DMS53 treated with DMSO at 0.1 percent for 48 hours (cell line): ENCODE measurements at regions not wholly inside any gene's neighbourhood (a gene's known extent, or its start where the extent isn't known, plus 50 kb on each side); places are given as distances from the start of the nearest gene placed in this dataset.

Source experiments
- DNase-seq: peaks from one replicate; lab custom pipeline; 2025; ENCODE audit not compliant: unreplicated experiment; lab: John Stamatoyannopoulos, UW

DNA sequence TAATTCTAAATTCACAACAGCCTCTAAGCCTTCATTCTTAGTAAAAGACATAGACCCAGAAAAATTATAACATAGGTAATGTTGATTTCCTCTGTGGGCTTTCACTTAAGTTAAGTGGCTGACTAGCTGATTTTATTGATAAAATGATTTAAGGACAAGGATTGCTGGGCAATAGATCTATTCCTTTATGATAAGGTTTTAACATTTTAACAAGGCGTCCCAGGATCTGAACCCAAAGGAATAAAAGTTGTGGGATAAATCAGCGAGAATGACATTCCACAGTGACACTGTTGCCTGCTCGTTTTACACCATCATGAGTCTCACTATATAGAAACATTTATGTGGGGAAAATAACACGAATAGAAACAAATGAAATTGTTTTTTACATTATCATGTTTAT, 1151.0 kb downstream of the ZPLD1 start:
- no peak for DNase-seq

GRCh38 chr3:103589770-103590169, 1155.0 kb downstream of the ZPLD1 start:
- DNase-seq, result no peak

DNA sequence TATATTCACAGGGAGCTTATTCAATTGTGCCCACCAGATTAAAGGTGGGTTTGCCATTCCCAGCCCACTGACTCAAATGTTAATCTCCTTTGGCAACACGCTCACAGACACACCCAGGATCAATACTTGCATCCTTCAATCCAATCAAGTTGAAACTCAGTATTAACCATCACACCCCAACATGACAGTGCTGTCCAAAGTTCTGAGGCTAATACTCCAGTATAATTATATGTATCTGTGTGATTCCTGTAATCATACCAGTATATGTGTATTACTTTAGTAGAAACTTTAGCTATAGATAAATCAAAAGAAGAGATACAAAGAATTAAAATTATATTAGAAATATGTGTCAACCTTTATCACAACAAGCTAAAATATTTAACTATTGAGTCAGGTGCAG, 1166.0 kb downstream of the ZPLD1 start:
- DNase-seq, result no peak

DNA sequence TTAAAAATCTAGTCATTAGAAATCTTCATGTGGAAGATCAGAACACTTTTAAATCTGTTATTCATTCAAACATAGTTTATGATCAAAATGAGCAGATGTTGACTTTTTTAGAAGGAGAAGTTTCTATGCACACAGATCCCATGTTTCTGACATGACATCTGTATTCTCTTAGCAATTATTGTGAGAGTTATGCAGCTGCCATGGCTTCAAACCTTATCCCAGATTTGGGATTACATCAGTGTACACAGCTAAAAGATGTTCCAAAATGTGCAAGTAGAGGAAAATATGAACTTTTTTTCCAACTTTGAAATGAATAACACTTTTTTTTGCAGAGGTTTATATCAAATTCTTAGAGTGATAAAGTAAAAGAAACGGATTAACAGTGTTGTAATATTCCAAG, 1166.9 kb downstream of the ZPLD1 start:
- no peak for DNase-seq

DNA sequence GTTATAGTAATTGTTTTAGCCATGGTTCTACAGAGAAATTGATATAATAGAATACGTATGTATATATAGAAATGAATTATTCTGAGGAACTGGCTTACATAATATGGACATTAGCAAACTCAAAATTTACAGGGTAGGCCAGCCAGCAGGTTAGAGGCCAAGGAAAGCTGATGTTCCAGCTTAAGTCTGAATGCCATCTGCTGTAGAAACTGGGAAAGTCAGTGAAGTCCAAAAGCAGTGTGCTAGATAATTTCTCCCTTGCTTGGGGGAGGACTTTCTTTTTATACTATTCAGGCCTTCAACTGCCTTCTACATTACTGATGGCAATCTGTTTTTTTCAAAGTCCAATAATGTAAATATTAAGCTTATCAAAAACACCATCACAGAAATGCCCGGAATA, 1174.7 kb downstream of the ZPLD1 start:
- no peak for DNase-seq

DNA sequence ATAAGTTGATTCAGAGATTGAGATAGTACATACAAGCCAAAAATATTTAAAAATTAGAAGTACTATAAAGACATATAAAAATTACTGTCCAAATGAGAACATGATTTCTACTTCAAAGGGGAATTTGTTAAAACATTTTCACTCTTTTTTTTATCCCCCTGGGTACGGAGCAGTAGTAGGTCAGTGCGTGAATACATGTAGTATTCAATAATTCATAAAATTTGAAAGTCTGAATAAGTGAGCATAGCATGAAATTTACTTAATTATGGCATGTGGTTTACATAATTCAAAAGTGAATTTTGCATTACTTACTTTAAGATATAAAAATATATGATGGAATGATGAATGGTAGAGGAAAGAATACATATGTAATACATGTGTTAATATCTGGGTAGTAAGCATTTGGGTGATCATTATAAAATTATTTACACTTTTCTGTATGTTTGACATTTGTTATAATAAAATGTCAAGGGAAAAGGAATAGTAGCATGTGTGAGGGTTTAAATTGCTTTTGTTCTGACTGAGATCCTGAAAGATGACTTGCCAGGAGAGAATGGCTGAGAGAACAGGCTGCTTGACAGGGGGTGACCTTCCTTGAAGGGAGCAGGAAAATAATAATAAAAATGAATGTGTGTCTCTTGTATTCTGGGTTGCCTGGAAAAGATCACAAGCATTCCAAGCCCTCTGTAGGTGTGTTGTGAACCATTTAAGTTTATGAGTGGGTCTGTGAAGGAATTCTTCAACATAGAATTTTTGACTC, 1178.8 kb downstream of the ZPLD1 start:
- no peak for DNase-seq

DNA sequence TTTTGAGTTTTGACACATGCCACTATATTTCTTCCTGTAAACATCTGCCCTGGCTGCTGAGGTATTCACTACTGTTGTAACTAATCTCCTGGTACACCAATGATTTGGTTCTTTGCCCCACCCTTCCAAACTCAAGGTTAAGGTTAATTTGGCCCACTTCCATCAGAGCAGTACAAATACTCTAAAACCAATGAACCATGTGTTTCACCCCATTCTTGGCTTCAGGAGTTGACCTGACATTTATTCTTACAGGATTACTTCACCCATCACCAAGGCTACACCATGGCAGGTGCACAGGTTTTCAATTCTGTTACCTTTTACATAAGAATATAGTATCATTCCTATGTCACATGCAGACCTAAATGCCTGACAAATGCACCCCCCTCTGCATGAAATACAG, 1179.9 kb downstream of the ZPLD1 start:
- DNase-seq, result no peak

DNA sequence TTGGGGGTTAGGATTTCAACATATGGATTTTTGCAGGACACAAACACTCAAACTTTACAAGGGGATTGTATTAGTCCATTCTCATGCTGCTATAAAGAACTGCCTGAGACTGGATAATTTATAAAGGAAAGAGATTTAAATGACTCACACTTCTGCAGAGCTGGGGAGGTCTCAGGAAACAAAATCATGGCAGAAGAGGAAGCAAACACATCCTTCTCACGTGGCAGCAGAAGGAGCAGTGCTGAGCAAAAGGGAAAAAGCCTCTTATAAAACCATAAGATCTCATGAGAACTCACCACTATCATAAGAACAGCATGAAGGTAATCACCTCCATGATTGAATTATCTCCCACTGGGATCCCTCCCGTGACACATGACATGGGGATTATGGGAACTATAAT, 1183.1 kb downstream of the ZPLD1 start:
- DNase-seq, result no peak

DNA sequence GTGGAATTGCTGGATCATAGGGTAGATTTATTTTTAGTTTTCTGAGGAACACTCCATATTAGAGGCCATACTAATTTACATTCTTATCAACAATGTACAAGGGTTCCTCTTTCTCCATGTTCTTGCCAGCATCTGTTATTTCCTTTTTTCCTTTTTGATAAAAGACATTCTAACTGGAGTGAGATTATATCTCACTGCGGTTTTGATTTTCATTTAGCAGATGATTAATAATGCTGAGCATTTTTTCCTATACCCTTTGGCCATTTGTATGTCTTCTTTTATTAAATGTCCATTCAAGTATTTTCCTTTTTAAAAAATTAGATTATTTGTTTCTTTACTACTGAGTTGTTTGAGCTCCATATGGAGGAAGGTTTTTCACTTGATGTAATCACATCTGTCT, 1189.5 kb downstream of the ZPLD1 start:
- DNase-seq, result no peak

- no peak for DNase-seq
Observed at GRCh38 chr3:103629391-103629790, 1194.6 kb downstream of the ZPLD1 start.

GRCh38 chr3:103644450-103644849, 1209.6 kb downstream of the ZPLD1 start:
- DNase-seq, result no peak

GRCh38 chr3:103653996-103654395, 1219.2 kb downstream of the ZPLD1 start:
- no peak for DNase-seq

DNA sequence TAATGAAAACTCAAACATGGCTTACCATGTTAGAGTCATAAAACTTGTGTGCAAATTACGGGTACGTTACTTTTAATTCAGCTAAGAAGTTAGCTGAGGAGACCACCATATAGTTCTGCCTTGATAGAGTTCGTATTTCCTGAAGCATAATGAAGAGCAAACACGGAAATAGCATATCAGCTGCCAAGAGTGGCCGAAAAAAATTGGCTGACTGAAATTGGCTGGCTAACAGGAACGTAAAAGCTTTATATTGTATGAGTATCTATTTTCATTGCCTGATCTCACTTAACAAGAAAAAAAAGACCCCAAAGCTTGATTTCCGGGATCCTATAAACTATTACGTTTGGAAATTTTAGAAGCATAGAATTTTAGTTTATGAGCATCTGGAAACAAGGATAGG, 1222.9 kb downstream of the ZPLD1 start:
- no peak for DNase-seq

DNA sequence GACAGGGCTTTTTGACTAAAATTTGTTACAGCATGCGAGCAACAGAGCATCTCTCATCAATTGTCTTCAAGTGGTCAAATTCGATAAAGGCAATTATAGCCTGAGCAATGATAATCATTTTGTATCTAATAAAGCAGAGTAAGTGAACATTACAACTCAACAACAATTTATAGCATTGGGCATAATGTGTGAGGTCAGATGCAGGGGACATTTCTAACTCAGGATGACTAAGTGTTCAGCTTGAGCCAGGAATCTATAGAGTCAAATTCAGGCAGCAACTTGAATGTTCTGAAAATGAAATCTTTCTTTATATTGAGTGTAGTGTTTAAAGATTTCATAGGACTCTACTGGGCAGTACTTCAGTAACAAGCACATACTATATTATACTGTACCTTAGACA, 1226.0 kb downstream of the ZPLD1 start:
- no peak for DNase-seq

DNA sequence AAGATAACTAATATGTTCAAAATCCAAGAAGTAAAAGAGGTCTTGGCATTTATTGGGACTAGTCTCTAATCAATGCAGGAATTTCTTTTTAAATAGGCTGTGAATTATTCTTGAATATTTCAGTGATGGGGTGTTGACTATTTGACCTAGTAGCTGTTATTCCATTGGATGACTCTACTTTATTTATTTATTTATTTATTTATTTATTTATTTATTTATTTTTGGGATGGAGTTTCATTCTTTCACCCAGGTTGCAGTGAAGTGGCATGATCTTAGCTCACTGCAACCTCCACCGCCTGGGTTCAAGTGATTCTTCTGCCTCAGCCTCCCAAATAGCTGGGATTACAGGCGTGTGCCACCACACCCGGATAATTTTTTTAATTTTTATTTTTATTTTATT, 1227.8 kb downstream of the ZPLD1 start:
- no peak for DNase-seq

- no peak for DNase-seq
Observed at GRCh38 chr3:103672346-103672745, 1237.5 kb downstream of the ZPLD1 start.

DNA sequence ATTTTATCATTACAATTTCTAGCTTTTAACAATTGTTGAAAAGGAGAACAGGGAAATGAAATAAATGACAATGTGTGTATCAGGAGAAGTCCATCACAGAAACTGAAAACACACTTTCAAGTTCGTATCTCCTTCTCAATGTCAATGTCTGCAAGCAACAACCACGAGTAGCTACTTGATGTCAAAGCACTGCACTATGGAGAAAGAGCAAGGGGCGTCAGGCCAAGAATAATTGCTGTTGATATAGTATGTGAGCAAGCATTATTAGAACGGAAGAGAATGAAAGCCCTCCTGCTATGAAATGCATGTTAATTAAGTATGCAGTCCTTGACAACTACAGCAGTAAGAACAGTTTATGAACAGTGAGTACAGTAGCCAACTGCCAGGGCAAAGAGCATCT, 1250.1 kb downstream of the ZPLD1 start:
- DNase-seq, result no peak

DNA sequence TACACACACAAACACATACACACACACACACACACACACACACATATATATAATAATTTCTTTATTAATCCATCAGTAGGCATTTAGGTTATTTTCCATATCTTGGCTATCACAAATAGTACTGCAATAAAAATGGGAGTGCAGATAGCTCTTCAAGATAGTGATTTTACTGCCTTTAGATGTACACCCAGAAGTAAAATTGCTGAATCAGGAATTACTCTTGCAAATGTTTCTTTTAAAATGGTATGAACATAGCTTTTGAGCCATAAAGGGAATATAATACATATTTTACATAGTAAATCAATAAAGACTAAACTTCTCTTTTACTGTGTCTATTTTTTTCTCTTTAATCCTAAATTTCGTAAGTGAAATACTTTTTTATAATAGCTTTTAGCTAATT, 1251.1 kb downstream of the ZPLD1 start:
- no peak for DNase-seq

GRCh38 chr3:103690536-103690935, 1255.7 kb downstream of the ZPLD1 start:
- DNase-seq, result no peak

DNA sequence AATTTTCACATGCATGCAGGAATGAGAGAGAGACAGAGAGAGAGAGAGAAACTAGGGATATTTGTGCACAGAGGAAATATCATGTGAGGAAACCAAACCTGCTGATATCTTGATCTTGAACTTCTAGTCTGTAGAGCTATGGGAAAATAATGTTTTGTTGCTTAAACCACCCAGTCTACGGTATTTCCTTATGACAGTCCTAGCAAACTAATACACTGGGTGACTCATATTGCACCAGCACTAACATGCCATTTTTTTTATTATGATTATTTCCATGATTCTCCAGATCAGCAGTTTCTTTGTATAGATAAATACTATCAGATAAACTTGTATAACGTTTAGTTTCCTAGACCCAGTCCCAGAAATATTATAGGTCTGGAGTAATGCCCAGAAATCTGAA, 1259.0 kb downstream of the ZPLD1 start:
- no peak for DNase-seq

DNA sequence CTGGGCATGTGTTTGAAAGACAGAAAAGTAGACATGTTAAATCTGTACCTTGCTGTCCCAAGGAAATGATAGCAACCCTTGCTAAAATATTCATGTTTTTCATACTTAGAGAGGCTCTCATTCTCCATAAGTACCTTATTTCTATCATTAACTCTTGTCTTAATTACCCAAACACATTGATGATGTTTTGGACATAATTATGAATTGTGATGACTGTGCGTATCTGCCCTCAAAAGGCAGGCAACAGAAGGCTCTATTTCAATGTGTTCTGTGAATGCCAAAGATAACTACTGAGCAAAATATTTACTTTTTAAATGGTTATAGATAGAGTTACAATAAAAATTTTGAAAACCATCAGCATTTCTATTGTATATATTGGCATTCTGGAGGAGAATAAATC, 1263.8 kb downstream of the ZPLD1 start:
- DNase-seq, result no peak

DNA sequence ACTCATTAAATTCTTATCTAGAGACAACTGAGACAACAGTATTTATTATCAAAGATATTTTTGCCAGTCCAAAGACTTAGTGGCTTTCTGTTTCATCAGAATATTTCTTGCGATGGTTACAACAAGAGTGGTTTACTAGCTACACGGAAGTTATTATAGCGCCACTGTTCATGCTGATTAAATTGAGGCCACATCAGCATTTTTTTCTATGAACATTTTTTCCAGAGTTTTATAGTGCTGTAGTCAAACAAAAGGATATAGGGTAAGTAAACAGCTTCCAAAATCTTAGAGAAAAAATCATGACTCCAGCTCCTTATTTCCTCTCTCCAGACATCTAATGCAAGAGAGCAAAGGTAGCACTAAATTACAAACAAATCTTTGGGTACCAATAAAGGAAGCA, 1264.4 kb downstream of the ZPLD1 start:
- no peak for DNase-seq

DNA sequence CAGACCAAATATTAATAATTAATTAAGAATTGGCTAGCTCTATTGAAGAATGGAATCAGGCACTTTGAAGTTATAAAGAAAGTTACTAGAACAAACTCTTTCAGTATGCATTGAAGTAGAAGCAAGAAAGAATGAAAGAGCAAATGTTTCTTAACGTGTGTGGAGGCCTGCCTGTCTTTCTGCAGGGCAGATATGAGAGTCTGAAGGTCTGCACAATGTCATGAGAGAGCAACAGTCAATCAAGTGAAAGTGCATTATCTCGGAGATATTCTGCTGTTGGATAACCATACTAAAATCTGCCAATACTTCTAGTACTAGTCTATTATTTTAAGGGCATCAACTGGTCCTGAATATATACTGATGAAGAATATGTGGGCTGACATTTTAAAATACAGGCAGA, 1270.8 kb downstream of the ZPLD1 start:
- DNase-seq, result no peak
